NCI-H1436 treated with DMSO at 0.1 percent for 48 hours (cell line): ENCODE measurements at regions not wholly inside any gene's neighbourhood (a gene's known extent, or its start where the extent isn't known, plus 50 kb on each side); places are given as distances from the start of the nearest gene placed in this dataset.
"Not testable (repeated sequence)": the region's sequence is repeated elsewhere in the genome, so short reads cannot be mapped to it uniquely, and the experiment has no call there.

Source experiments
- DNase-seq: peaks from one replicate; lab custom pipeline; 2025; lab: John Stamatoyannopoulos, UW

DNA sequence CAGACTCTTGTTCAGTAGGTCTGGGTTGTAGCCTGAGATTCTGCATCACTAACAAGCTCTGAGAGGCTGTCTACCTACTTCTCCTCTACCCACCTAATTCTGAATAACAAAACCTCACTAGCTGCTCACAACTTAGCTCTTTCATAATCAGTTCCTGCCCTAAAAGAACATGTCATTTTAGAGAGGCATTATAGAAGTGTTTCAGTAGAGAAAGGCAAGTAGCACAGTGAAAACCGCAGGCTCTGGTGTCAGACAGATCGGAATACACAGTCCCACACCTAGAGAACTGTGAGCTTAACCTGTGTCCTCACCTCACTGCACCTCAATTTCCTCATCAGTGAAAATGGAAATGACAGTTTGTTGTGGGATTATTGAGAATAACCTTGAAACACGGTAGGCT lies 1337.6 kb upstream of the TENM4 start:
- DNase-seq: no peak

GRCh38 chr11:80773919-80774318 lies 1333.1 kb upstream of the TENM4 start:
- no peak for DNase-seq

DNA sequence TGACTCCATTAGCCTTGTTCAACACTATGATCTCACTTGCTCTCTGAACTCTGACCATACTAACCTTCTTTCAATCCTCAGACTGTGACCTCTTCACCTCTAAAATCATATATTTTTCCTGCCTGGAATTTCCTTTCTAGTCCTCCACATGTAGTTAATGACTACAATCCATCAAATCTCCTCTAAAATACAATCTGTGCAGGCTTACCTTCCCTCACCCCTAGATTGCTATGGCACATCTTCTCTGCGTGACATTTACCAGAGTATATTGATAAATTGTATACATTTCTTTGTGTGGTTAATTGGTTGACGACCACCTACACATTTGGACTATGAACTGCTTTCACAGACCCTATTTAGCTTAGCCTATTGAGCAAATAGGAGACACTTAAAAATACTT lies 1330.2 kb upstream of the TENM4 start:
- no peak for DNase-seq

DNA sequence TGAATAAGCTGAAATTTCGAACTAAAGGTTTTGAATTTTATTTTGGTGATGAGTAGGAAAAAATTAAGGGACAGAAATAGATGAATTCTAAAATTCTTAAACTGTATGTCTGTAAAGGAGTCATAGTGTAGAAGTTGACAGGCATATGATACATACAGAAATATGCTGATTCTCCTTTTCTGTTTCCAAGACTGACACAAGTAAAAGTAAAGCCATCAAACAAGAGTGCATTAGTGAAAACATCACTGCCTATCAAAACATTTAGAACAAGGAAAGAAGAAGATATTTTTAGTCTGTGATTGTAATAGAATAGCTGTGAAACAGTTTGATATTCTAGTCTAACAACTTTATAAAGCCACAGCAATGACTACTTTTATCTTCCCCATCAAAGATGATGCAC lies 1318.0 kb upstream of the TENM4 start:
- no peak for DNase-seq

DNA sequence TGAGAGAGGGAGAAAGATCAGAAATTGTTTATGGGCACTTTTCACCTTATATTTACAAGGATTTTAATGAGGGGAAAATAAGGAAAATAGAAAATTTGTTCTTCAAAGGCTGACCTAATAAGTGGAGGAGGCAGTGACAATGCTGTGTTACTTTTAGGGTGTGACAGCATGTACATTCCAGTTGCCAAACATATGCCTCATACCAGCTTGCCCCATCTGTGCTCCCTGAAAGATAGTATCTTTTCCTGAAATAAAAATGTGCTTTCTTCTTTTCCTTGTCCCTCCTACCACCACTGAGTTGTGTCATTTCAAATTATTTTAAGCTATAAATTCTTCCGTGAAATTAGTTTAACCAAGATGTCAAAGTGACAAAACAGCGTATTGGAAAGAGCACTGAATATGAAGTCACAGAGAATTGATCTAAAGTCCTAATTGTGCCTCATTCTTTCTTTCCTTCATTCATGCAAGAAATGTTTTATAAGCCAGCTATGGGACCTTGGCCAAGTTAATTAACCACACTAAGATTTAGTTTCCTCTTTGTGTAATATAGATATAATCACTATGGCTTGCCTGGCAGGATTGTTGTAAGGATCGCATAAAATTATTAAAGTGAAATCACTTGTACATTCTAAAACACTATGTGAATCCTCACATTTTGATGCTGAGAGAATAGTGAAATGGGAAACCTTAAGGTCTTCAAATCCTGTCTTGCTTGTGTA lies 1307.5 kb upstream of the TENM4 start:
- no peak for DNase-seq

DNA sequence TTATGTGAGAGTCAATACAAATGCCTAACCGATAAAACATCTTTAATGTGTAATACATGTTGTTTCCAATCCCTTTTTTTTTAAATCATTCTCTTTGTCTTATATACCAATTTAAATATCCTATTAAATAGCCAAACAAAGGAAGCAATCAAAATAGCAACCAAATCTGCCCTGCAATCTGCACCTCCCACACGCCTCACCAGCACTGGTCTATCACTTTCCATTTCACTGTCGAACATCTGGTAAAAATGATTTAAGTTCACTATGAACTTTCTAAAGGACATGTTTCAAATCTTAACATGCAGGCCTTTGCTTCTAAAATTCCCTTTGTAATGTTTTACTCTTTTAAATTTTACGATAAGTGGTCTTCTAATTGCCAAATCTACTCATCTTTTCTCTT lies 1305.5 kb upstream of the TENM4 start:
- DNase-seq: no peak

DNA sequence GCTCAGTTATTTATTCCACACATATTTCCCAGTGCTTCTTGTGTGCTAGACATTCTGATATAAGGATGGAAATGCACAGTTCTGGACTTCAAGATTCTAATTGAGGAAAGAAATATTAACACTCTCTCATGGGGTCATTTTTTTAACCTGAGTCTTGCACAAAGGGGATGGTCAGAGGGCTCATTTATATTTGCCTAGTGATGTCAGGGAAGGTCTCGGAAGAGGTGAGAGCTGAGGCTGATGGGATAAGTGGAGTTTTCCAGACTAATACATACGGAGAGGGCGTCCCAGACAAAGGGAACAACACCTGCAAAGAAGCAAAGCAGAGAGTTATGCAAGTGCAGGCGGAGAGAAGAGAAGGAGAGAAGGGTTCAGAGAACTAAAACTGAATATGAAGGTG lies 1304.6 kb upstream of the TENM4 start:
- no peak for DNase-seq

DNA sequence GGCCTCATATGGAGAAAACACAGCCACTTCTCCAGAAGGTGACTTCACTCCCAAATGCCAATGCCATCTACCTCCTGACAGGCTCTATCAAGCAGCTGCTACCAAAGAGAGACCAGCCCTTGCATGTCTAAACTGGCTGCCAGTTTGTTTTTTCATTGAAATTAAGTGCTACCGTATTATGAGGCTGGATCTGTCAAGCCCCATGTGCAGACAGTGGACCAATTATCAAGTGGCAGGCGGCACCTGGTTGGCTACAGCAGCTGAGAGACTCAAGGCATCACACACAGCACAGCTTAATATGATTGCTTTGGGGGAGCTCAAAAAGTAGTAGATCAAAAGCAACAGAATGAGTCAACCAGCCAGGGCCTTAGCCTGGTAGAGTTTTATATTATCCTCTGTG lies 1293.0 kb upstream of the TENM4 start:
- DNase-seq: no peak

GRCh38 chr11:80733361-80733760 lies 1292.5 kb upstream of the TENM4 start:
- no peak for DNase-seq

- DNase-seq: no peak
Measured at GRCh38 chr11:80727315-80727714, 1286.5 kb upstream of the TENM4 start.

DNA sequence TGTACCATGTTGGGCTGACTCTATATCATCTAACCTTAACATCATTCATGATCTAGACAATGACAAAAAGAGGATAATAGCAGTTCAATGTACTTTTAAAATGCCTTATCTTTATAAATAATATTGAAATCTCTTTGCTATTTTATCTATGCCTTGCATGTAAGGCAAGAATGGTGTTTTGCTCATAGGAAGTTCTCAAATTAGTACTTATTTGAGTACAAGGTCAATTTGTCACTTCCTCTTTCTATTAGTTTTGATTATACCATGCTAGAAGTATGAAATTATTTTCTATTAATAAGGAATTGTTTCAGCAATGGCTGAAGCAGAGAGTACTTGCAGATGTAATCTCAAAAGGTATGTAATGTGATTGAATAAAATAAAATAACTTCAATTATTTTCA lies 1285.4 kb upstream of the TENM4 start:
- no peak for DNase-seq

DNA sequence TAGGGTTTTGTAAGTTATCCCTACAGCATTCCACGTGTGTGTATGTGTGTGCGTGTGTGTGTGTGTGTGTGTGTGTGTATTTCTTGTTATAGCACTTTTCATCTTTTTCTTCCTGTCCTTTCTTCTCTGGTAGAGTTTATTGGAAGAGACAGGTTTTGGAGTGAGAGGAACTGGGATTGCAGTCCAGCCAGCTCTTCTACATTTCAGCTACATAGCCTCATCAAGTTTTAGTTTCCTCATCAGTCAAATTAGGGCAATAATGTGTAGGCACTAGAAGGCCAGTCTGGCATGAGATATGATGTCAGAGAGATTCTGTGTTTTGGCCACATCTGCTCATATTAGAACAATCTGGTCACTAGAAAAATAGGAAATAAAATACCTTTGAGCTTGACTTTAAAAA lies 1283.5 kb upstream of the TENM4 start:
- no peak for DNase-seq

- no peak for DNase-seq
Measured at GRCh38 chr11:80722629-80723028, 1281.8 kb upstream of the TENM4 start.

DNA sequence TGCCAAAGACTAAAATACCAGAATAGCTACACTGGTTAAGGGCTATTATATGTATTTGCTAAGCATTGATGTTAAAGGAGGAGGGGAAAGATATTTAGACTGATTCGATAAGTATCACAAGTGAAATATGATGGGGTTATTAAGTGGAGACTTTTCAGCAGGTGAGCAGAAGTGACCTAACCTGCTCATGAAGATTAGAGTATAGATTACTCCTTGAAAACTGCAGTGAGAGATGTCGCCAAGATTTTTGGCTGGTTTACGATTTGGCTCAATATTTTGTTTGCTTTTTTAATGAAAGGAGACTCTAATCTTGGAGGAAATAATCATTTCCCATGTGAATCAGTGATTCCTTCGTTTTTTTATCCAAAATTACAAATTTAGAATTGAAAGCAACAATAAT lies 1279.5 kb upstream of the TENM4 start:
- no peak for DNase-seq

DNA sequence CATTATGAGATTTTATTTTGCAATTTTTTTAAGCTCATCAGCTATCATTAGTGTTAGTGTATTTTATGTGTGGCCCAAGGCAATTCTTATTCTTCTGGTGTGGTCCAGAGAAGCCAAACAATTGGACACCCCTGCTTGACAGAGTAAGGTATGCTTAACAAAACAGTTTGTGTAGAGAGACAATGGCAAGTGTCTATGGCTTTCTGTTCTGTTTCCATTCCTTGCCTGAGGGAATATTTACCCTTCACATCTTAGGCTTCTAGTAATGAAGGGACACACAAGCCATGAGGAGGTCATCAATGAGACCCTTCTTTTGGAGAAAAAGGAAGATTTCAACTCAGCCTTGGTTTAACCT lies 1278.4 kb upstream of the TENM4 start:
- no peak for DNase-seq

DNA sequence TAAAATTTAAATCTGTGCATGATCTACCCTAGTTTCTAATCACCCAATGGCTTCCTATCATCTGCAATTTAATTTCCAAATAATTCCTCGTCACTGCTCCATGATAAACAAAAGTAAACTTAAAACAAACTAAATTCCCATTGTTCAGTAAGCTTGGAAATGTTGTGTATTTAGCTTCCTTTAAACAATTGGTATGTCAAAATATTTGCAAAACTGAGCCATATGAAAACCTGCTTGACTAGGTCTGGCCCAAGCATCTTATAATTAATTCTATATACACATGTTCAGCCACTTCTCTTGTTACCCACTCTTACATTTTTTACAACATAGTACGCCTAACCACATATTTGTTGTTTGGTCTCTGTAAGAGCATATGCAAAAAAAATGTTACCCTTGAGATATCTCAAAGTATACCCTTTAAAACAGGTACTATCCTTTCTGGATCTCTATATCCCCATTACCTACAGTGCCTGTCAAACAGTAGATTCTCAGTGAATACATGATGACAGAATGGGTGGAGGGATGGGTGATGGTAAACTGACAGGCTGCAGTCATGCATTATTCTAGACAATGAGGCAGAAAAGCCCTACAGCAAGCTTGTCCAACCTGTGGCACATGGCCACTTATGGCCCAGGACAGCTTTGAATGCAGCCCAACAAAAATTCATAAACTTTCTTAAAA lies 1277.9 kb upstream of the TENM4 start:
- no peak for DNase-seq

DNA sequence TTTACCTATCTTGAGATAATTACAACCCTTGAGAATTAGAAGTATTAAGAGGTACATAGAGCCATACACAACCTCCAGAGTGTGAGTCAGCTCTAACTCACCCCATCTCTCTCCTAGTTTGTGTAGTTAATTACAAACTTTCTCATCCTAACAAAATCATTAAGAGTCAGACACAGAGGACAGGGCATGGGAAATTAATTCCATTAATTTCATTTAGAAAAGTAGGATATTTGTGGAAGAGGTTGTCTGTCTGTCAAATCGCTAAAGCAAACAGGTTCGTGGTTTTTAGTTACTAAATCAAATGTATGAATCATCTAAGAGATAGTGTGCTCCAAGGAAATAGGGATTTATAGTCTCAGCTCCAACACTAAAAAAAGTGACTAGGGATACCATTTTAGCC lies 1261.4 kb upstream of the TENM4 start:
- DNase-seq: no peak

- DNase-seq: no peak
Measured at GRCh38 chr11:80700386-80700785, 1259.6 kb upstream of the TENM4 start.

GRCh38 chr11:80699406-80700177 lies 1258.8 kb upstream of the TENM4 start:
- DNase-seq: not testable (repeated sequence)

- DNase-seq: no peak
Measured at GRCh38 chr11:80698637-80699036, 1257.8 kb upstream of the TENM4 start.

- DNase-seq: no peak
Measured at GRCh38 chr11:80694385-80694784, 1253.6 kb upstream of the TENM4 start.

DNA sequence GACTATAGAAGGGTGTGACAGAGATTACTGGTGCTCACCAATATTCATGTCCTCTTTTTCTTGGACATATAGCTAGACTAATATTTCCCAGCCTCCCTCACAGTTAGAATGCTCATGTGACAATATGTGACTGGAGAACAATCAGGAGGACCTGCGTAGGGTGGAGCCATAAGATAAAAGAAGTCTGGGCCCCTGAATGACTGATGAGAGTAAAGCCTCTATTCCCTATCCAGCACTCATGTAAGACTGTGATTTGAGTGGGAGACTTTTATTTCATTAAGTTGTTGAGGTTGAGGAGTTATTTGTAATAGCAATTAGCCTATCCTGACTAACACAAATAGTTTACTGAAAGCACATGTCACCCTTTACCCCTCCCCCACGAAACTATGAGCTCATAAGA lies 1247.1 kb upstream of the TENM4 start:
- no peak for DNase-seq

- DNase-seq: no peak
Measured at GRCh38 chr11:80686889-80687288, 1246.1 kb upstream of the TENM4 start.
